Keratinocyte (primary cell): ENCODE measurements at regions not wholly inside any gene's neighbourhood (a gene's known extent, or its start where the extent isn't known, plus 50 kb on each side); places are given as distances from the start of the nearest gene placed in this dataset.

Experiments used
- CTCF ChIP-seq, 3 experiments: IDR thresholded peaks in 1 of 3; conservative IDR thresholded peaks in 1 of 3; optimal IDR thresholded peaks in 1 of 3; 2 replicates in 2 of 3; 3 replicates in 1 of 3; pipeline versions ENCODE3 to v1.5.1; 2011; ENCODE audit warnings: low read length in 3 of 3, mild to moderate bottlenecking in 3 of 3, moderate library complexity in 2 of 3, control low read depth in 1 of 3, inconsistent platforms in 1 of 3; ENCODE audit not compliant: insufficient read depth in 2 of 3; ENCODE audit errors: extremely low read depth in 1 of 3
- EZH2 ChIP-seq: IDR thresholded peaks from one replicate; pipeline ENCODE4 v1.6.1; 2012; ENCODE audit warnings: inconsistent platforms, mild to moderate bottlenecking, low read length, moderate library complexity

- no peak for TF ChIP-seq CTCF (optimal IDR thresholded peaks at IDR 0.05 in 1 of 3, IDR thresholded peaks at IDR 0.05 in 1 of 3, conservative IDR thresholded peaks at IDR 0.05 in 1 of 3; ENCODE audit: extremely low read depth in 1 of 3, insufficient read depth in 2 of 3, low read length in 3 of 3)
- no peak for TF ChIP-seq EZH2
Observed at GRCh38 chr10:113390896-113391295, 162.0 kb upstream of the HABP2 start.
